Endothelial cell of umbilical vein (primary cell): ENCODE measurements at regions not wholly inside any gene's neighbourhood (a gene's known extent, or its start where the extent isn't known, plus 50 kb on each side); places are given as distances from the start of the nearest gene placed in this dataset.

Source experiments
- CTCF ChIP-seq, 2 donors: IDR thresholded peaks; 1 replicate in 1 of 2; 2 replicates in 1 of 2; pipeline ENCODE4 v1.5.1; 2011; ENCODE audit warnings: low read length in 2 of 2, mild to moderate bottlenecking in 2 of 2, moderate library complexity in 2 of 2, control low read depth in 1 of 2, inconsistent platforms in 1 of 2, low read depth in 1 of 2; ENCODE audit not compliant: insufficient read depth in 1 of 2; ENCODE audit errors: extremely low read depth in 1 of 2
- EZH2 ChIP-seq: IDR thresholded peaks from 2 replicates; pipeline ENCODE4 v1.6.1; 2012; ENCODE audit warnings: borderline replicate concordance, low read depth, mild to moderate bottlenecking, moderate library complexity, low read length, inconsistent platforms; ENCODE audit not compliant: severe bottlenecking
- GATA2 ChIP-seq: IDR thresholded peaks from 2 replicates; pipeline ENCODE4 v1.7.0; 2011; ENCODE audit warnings: low read depth, mild to moderate bottlenecking, moderate library complexity, mixed read lengths, low read length; ENCODE audit not compliant: insufficient read length, insufficient read depth
- POLR2A ChIP-seq: IDR thresholded peaks from 2 replicates; pipeline ENCODE4 v1.6.1; 2012; ENCODE audit warnings: low read depth, mild to moderate bottlenecking, control low read depth, low read length
- POLR2AphosphoS5 ChIP-seq: IDR thresholded peaks from 2 replicates; pipeline ENCODE4 v1.6.1; 2012; ENCODE audit warnings: low read depth, mild to moderate bottlenecking, control low read depth, low read length, moderate library complexity; ENCODE audit not compliant: insufficient read depth

- no peak for TF ChIP-seq CTCF (IDR thresholded peaks at IDR 0.05; ENCODE audit: extremely low read depth in 1 of 2, insufficient read depth in 1 of 2, low read depth in 1 of 2, low read length in 2 of 2)
- TF ChIP-seq EZH2: no peak
- no peak for TF ChIP-seq POLR2A
- no peak for TF ChIP-seq POLR2AphosphoS5
- no peak for TF ChIP-seq GATA2
Observed at GRCh38 chr11:109018639-109019038, 353.8 kb downstream of the DDX10 start.
